ENCODE measurements at regions not wholly inside any gene's neighbourhood (a gene's known extent, or its start where the extent isn't known, plus 50 kb on each side); places are given as distances from the start of the nearest gene placed in this dataset.
A peak's percentile ranks its signal among the peaks of the same experiment; 100 is the strongest.

GRCh38 chr11:95688501-95689222 is 100.9 kb downstream of the FAM76B start:
- TF ChIP-seq POLR2A (IDR thresholded peaks at IDR 0.05) = no peak
- TF ChIP-seq, protein P1, sequence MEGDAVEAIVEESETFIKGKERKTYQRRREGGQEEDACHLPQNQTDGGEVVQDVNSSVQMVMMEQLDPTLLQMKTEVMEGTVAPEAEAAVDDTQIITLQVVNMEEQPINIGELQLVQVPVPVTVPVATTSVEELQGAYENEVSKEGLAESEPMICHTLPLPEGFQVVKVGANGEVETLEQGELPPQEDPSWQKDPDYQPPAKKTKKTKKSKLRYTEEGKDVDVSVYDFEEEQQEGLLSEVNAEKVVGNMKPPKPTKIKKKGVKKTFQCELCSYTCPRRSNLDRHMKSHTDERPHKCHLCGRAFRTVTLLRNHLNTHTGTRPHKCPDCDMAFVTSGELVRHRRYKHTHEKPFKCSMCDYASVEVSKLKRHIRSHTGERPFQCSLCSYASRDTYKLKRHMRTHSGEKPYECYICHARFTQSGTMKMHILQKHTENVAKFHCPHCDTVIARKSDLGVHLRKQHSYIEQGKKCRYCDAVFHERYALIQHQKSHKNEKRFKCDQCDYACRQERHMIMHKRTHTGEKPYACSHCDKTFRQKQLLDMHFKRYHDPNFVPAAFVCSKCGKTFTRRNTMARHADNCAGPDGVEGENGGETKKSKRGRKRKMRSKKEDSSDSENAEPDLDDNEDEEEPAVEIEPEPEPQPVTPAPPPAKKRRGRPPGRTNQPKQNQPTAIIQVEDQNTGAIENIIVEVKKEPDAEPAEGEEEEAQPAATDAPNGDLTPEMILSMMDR (IDR thresholded peaks at IDR 0.05) = no peak
- no peaks in the 10 kb centered on the region for H3K36me3 ChIP-seq
- peak overlapping the region in 2 of 4 donors; percentile 35 to 59 for H3K27ac ChIP-seq

DNA sequence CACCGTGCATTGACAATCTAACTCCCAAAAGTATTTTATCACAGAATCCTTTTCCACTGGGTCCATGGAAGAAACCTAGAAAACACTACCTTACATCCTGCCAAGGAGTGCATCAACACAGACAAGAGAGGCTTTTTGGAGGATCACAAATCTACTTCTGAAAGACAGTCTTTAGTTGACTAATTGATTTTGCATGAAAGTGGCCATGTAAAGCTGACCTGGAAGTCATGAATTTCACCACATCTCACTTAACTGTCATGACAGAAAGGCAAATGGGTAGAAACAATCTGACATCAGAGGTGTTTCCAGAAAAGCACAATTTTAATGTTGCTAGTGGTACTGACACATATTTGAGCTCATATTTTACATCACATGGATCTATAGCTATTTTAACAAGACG is 101.6 kb downstream of the FAM76B start:
- H3K9me3 ChIP-seq = no peaks in the 10 kb centered on the region
- no peak overlapping the region for H3K4me3 ChIP-seq
- TF ChIP-seq POLR2A (IDR thresholded peaks at IDR 0.05) = no peak
- TF ChIP-seq, protein P1 (IDR thresholded peaks at IDR 0.05) = no peak
- peaks cover 0 to 3% (median 0%) of the 10 kb centered on the region in 4 donors for H3K4me1 ChIP-seq
- H3K36me3 ChIP-seq = no peaks in the 10 kb centered on the region
- H3K27me3 ChIP-seq = no peaks in the 10 kb centered on the region
- peak overlapping the region in 2 of 4 donors; percentile 13 to 59 for H3K27ac ChIP-seq
- DNase-seq = no peak

More at GRCh38 chr11:95688501-95689222, 100.9 kb downstream of the FAM76B start:
- Histone ChIP-seq H3K4me3 (no peak overlapping the region), H3K4me1 (peaks cover 0 to 3% (median 0%) of the 10 kb centered on the region in 4 donors), H3K27me3 (no peaks in the 10 kb centered on the region), H3K9me3 (no peaks in the 10 kb centered on the region)
- no peak for DNase-seq

GRCh38 chr11:95686265-95686664 is 103.3 kb downstream of the FAM76B start:
- no peak overlapping the region for H3K4me3 ChIP-seq
- no peak overlapping the region for H3K27ac ChIP-seq
- DNase-seq = no peak
- peaks cover 0 to 3% (median 0%) of the 10 kb centered on the region in 4 donors for H3K4me1 ChIP-seq
- TF ChIP-seq, protein P1 (IDR thresholded peaks at IDR 0.05) = no peak
- no peak for TF ChIP-seq POLR2A (IDR thresholded peaks at IDR 0.05)
- H3K36me3 ChIP-seq = no peaks in the 10 kb centered on the region
- no peaks in the 10 kb centered on the region for H3K9me3 ChIP-seq
- no peaks in the 10 kb centered on the region for H3K27me3 ChIP-seq

DNA sequence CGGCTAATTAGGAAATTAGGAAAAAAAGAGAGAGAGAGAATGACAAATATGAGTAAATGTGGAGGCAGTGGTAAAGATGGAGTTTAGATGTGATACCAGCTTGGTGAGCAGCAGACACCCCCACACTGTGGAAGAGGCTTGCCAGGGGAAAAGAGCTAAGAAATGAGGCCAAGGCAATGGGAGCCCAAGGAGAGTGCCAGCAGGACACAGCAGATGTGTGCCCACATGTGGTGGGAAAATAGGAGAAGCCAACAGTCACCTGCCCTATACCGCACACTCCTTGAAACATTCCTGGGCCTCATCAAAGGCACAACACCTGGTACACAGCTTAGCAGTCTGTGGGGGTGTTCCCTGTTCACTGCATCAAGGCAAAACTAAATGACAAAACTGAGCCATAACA is 104.9 kb downstream of the FAM76B start:
- no peaks in the 10 kb centered on the region for H3K36me3 ChIP-seq
- H3K27me3 ChIP-seq = no peaks in the 10 kb centered on the region
- no peak overlapping the region for H3K4me3 ChIP-seq
- H3K4me1 ChIP-seq = peaks cover 0 to 5% (median under 1%) of the 10 kb centered on the region in 4 donors
- DNase-seq = no peak
- no peaks in the 10 kb centered on the region for H3K9me3 ChIP-seq
- H3K27ac ChIP-seq = no peak overlapping the region
- TF ChIP-seq POLR2A (IDR thresholded peaks at IDR 0.05) = no peak
- TF ChIP-seq, protein P1 (IDR thresholded peaks at IDR 0.05) = no peak

- TF ChIP-seq POLR2A (IDR thresholded peaks at IDR 0.05) = no peak
- TF ChIP-seq, protein P1 (IDR thresholded peaks at IDR 0.05) = no peak
- Histone ChIP-seq H3K36me3 (no peaks in the 10 kb centered on the region), H3K4me1 (peaks cover 0 to 5% (median 0%) of the 10 kb centered on the region in 4 donors), H3K27ac (no peak overlapping the region), H3K4me3 (no peak overlapping the region), H3K9me3 (no peaks in the 10 kb centered on the region), H3K27me3 (no peaks in the 10 kb centered on the region)
- no peak for DNase-seq
Observed at GRCh38 chr11:95684170-95684569, 105.4 kb downstream of the FAM76B start.

Data from Peyer's patch (tissue), 4 donors.